ENCODE measurements at regions not wholly inside any gene's neighbourhood (a gene's known extent, or its start where the extent isn't known, plus 50 kb on each side); places are given as distances from the start of the nearest gene placed in this dataset.

- ATAC-seq (no peak), FAIRE-seq (no peak), DNase-seq (ENCODE audit: extremely low read depth in 1 of 4, low spot score in 3 of 4) (no peak)
- Histone ChIP-seq H3K9me3 (replicated peaks; ENCODE audit: control insufficient read depth, insufficient read depth, low read depth, low read length) (no peaks in the 10 kb centered on the region), H3K27me3 (ENCODE audit: control insufficient read depth in 2 of 2, insufficient read depth in 2 of 2, low read length in 2 of 2) (no peaks in the 10 kb centered on the region), H3K9ac (ENCODE audit: insufficient read depth in 1 of 2, low read depth in 2 of 2, low read length in 2 of 2) (no peak overlapping the region), H2AFZ (ENCODE audit: low read depth, low read length) (no peak overlapping the region), H3K79me2 (ENCODE audit: control insufficient read depth, insufficient read depth, low read length) (no peaks in the 10 kb centered on the region), H3K4me2 (ENCODE audit: insufficient read depth, low read length) (no peak overlapping the region), H3K9me1 (ENCODE audit: control insufficient read depth, insufficient read depth, low read length) (no peaks in the 10 kb centered on the region), H3K27ac (ENCODE audit: extremely low read depth, low read depth, low read length) (no peak overlapping the region), H3K4me1 (replicated peaks in 1 of 2; ENCODE audit: control insufficient read depth in 2 of 2, insufficient read depth in 2 of 2, low read length in 2 of 2) (no peaks in the 10 kb centered on the region), H3K4me3 (no peak overlapping the region), H4K20me1 (replicated peaks; ENCODE audit: control insufficient read depth, insufficient read depth, low read length) (no peaks in the 10 kb centered on the region), H3K36me3 (ENCODE audit: control insufficient read depth, insufficient read depth, low read length) (no peaks in the 10 kb centered on the region)
- no TSS peak for BruUV-seq (replicated peaks)
- ChIA-PET POLR2A (interaction anchor here (0.7 to 1.1 kb wide), 2 partner anchors 22 to 45 kb away, joined by 3 to 4 read pairs; no protein-coding TSS in a partner anchor), CTCF (ENCODE audit: low intra/inter-chr PET ratio) (interaction anchor here (0.6 kb wide), 1 partner anchor 760 kb away, joined by 8 read pairs; no protein-coding TSS in a partner anchor)
- intact Hi-C loops (cut with micrococcal nuclease), result no loop called here
- in situ Hi-C loops (cut with MboI), result no loop called here
- WGBS (ENCODE audit: insufficient coverage, low coverage, missing lambda C conversion rate), result 0% methylated on average over 2 of the region's 2 CpGs
- TF ChIP-seq WHSC1 (IDR thresholded peaks at IDR 0.05; ENCODE audit: low read length) (no peak), SREBF1 (IDR thresholded peaks at IDR 0.05; ENCODE audit: borderline replicate concordance, low read depth, low read length) (no peak), CREB3L1 (IDR thresholded peaks at IDR 0.05; ENCODE audit: borderline replicate concordance, low read depth) (no peak), CBX8 (IDR thresholded peaks at IDR 0.05; ENCODE audit: borderline replicate concordance, extremely low read depth, low read depth, low read length, poor library complexity, severe bottlenecking) (no peak), PML (IDR thresholded peaks at IDR 0.05; ENCODE audit: low read length) (no peak), ZNF239 (CRISPR knock-in tag; IDR thresholded peaks at IDR 0.05) (no peak), OTX1 (CRISPR knock-in tag; IDR thresholded peaks at IDR 0.05) (no peak), IRF2 (CRISPR knock-in tag; IDR thresholded peaks at IDR 0.05) (no peak), TARDBP (IDR thresholded peaks at IDR 0.05) (no peak)
These were observed 122.0 kb upstream of the ANK3 start for GRCh38 chr10:60511477-60512229.
